IMR-90 (cell line): ENCODE measurements at regions not wholly inside any gene's neighbourhood (a gene's known extent, or its start where the extent isn't known, plus 50 kb on each side); places are given as distances from the start of the nearest gene placed in this dataset.
"Not testable (repeated sequence)": the region's sequence is repeated elsewhere in the genome, so short reads cannot be mapped to it uniquely, and the experiment has no call there.

ENCODE experiments used
- ATAC-seq: fragments of 200-7000 bp; cut with Tn5 transposase; 2 replicates; pipeline ENCODE4 v1.9.1; 2020; ENCODE audit warnings: low read depth, mild to moderate bottlenecking, moderate library complexity
- BruUV-seq: library from RNA; stranded (reverse); fragments of 400-500 nt; replicated peaks from 2 replicates; lab custom pipeline; 2021; lab: Mats Ljungman, UMichigan
- CTCF ChIA-PET: fragments of 300-600 bp; formaldehyde crosslinking; extraction: SDS; loops from one replicate; lab custom pipeline; 2021; ENCODE audit warnings: antibody characterized with exemption; lab: Yijun Ruan, JAX
- POLR2A ChIA-PET: fragments of 300-600 bp; sonication (Branson Sonifier 250); formaldehyde crosslinking; loops from one replicate; lab custom pipeline; 2022; ENCODE audit warnings: antibody characterized with exemption; ENCODE audit not compliant: unreplicated experiment; lab: Charles Lee
- DNase-seq: peaks from one replicate; pipeline ENCODE4 v3.0.0; 2013
- H2AFZ ChIP-seq: replicated peaks from 2 replicates; pipeline ENCODE3; 2013; ENCODE audit warnings: low read length, mild to moderate bottlenecking; ENCODE audit not compliant: poor library complexity
- H2AK5ac ChIP-seq: 2 replicates; pipeline ENCODE4 v1.6.1; 2013; ENCODE audit warnings: low read depth, low read length, inconsistent platforms
- H2AK9ac ChIP-seq: replicated peaks from 2 replicates; pipeline ENCODE3; 2013; ENCODE audit warnings: mild to moderate bottlenecking, low read depth, low read length, moderate library complexity; ENCODE audit not compliant: poor library complexity
- H2BK120ac ChIP-seq: 2 replicates; pipeline ENCODE4 v1.6.1; 2013; ENCODE audit warnings: low read depth, low read length, inconsistent platforms
- H2BK15ac ChIP-seq: 3 replicates; pipeline ENCODE4 v1.6.1; 2013; ENCODE audit warnings: low read depth, low read length, inconsistent platforms
- H2BK20ac ChIP-seq: 2 replicates; pipeline ENCODE4 v1.6.1; 2013; ENCODE audit warnings: low read depth, mild to moderate bottlenecking, inconsistent platforms, low read length, moderate library complexity
- H2BK5ac ChIP-seq: 2 replicates; pipeline ENCODE4 v1.6.1; 2013; ENCODE audit warnings: mild to moderate bottlenecking, low read depth, low read length, inconsistent platforms; ENCODE audit not compliant: poor library complexity, severe bottlenecking
- H3K14ac ChIP-seq: replicated peaks from 2 replicates; pipeline ENCODE4 v1.6.1; 2013; ENCODE audit warnings: low read depth, low read length, inconsistent platforms
- H3K18ac ChIP-seq: 2 replicates; pipeline ENCODE4 v1.6.1; 2013; ENCODE audit warnings: low read depth, low read length, control low read depth
- H3K23ac ChIP-seq: 2 replicates; pipeline ENCODE4 v1.6.1; 2013; ENCODE audit warnings: low read depth, low read length, inconsistent platforms
- H3K27ac ChIP-seq: 2 replicates; pipeline ENCODE4 v1.5.1; 2013; ENCODE audit warnings: mild to moderate bottlenecking, control low read depth, low read length; ENCODE audit not compliant: insufficient read depth
- H3K27me3 ChIP-seq: 2 replicates; pipeline ENCODE4 v1.6.1; 2013; ENCODE audit warnings: low read length; ENCODE audit not compliant: control insufficient read depth, insufficient read depth
- H3K36me3 ChIP-seq: 2 replicates; pipeline ENCODE4 v1.6.1; 2013; ENCODE audit warnings: low read length, mixed read lengths; ENCODE audit not compliant: control insufficient read depth, insufficient read depth
- H3K4ac ChIP-seq: 2 replicates; pipeline ENCODE4 v1.6.1; 2013; ENCODE audit warnings: low read depth, low read length, inconsistent platforms
- H3K4me1 ChIP-seq: 2 replicates; pipeline ENCODE4 v1.6.1; 2013; ENCODE audit warnings: low read length, mixed read lengths; ENCODE audit not compliant: control insufficient read depth, insufficient read depth
- H3K4me2 ChIP-seq: 2 replicates; pipeline ENCODE4 v1.6.1; 2013; ENCODE audit warnings: low read depth, mild to moderate bottlenecking, control low read depth, low read length, moderate library complexity
- H3K4me3 ChIP-seq: 2 replicates; pipeline ENCODE4 v1.5.1; 2013; ENCODE audit warnings: low read depth, mild to moderate bottlenecking, control low read depth, low read length, moderate library complexity; ENCODE audit not compliant: insufficient read depth
- H3K56ac ChIP-seq: 2 replicates; pipeline ENCODE4 v1.6.1; 2013; ENCODE audit warnings: low read length, inconsistent platforms; ENCODE audit not compliant: insufficient read depth; ENCODE audit errors: extremely low read depth
- H3K79me1 ChIP-seq, 2 experiments: 2 replicates each; pipeline ENCODE4 v1.6.1; 2013; ENCODE audit warnings: low read length in 2 of 2, inconsistent platforms in 1 of 2, low read depth in 1 of 2
- H3K9ac ChIP-seq: 2 replicates; pipeline ENCODE4 v1.6.1; 2013; ENCODE audit warnings: low read depth, low read length, control low read depth
- H3K9me1 ChIP-seq: 2 replicates; pipeline ENCODE4 v1.6.1; 2013; ENCODE audit warnings: low read length, inconsistent platforms; ENCODE audit not compliant: insufficient read depth
- H3K9me3 ChIP-seq: 2 replicates; pipeline ENCODE4 v1.6.1; 2013; ENCODE audit warnings: low read length; ENCODE audit not compliant: control insufficient read depth, insufficient read depth
- H4K20me1 ChIP-seq: 2 replicates; pipeline ENCODE4 v1.6.1; 2013; ENCODE audit warnings: low read length, inconsistent platforms; ENCODE audit not compliant: insufficient read depth
- H4K5ac ChIP-seq: 2 replicates; pipeline ENCODE4 v1.6.1; 2013; ENCODE audit warnings: mild to moderate bottlenecking, low read depth, low read length, control low read depth
- H4K8ac ChIP-seq, 2 experiments: 2 replicates each; pipeline ENCODE4 v1.6.1; 2013; ENCODE audit warnings: low read depth in 2 of 2, low read length in 2 of 2, control low read depth in 1 of 2, inconsistent platforms in 1 of 2
- H4K91ac ChIP-seq: 2 replicates; pipeline ENCODE4 v1.6.1; 2013; ENCODE audit warnings: low read depth, low read length, inconsistent platforms; ENCODE audit not compliant: insufficient read depth
- WGBS, 2 experiments: methylation state at CpG; one replicate each; pipeline versions ENCODE4 v1.1.5 to v1.1.7; 2013; ENCODE audit warnings: missing lambda C conversion rate in 2 of 2; ENCODE audit not compliant: insufficient read length in 1 of 2; ENCODE audit errors: extremely low coverage in 2 of 2; 5-methylcytosine and 5-hydroxymethylcytosine counted together
- dilution Hi-C: fragments of 300-500 bp; cut with HindIII; formaldehyde crosslinking; loops from one replicate; pipeline ENCODE4 v1.14.3; 2018; ENCODE audit warnings: low sequenced_read_pairs; ENCODE audit not compliant: unreplicated experiment
- in situ Hi-C: fragments of 300-500 bp; cut with MboI; formaldehyde crosslinking; loops from 3 replicates; pipeline ENCODE4 v1.14.3; 2019; ENCODE audit warnings: low sequenced_read_pairs, inconsistent platforms, mixed read lengths
- intact Hi-C: fragments of 100-400 bp; cut with micrococcal nuclease; formaldehyde crosslinking; loops from 2 replicates; pipeline ENCODE4 v1.10.0; 2022

GRCh38 chr12:65733643-65734042, 90.6 kb upstream of the HMGA2 start:
- intact Hi-C loops, POLR2A ChIA-PET, H3K4me1 ChIP-seq, H3K56ac ChIP-seq, H3K4me2 ChIP-seq, H4K91ac ChIP-seq, H3K4ac ChIP-seq, H3K9me3 ChIP-seq, H4K5ac ChIP-seq, H4K20me1 ChIP-seq, H3K9me1 ChIP-seq, H2BK120ac ChIP-seq, ATAC-seq, H3K23ac ChIP-seq, H2BK15ac ChIP-seq, H2BK20ac ChIP-seq, H3K36me3 ChIP-seq, H2BK5ac ChIP-seq, dilution Hi-C loops, H3K27ac ChIP-seq, H3K18ac ChIP-seq, in situ Hi-C loops, H2AFZ ChIP-seq, H2AK5ac ChIP-seq, H3K79me1 ChIP-seq, DNase-seq, H3K14ac ChIP-seq, H3K4me3 ChIP-seq, BruUV-seq, H2AK9ac ChIP-seq, H3K9ac ChIP-seq, H4K8ac ChIP-seq: not testable (repeated sequence)
- H3K27me3 ChIP-seq = peaks cover 11% of the 10 kb centered on the region
- CTCF ChIA-PET = interaction anchor here (0.6 kb wide), 1 partner anchor 124 kb away, joined by 3 read pairs; no protein-coding TSS in a partner anchor
- no CpG with 5 or more reads among the region's 2 CpGs for WGBS, 2 experiments
